ENCODE measurements at regions not wholly inside any gene's neighbourhood (a gene's known extent, or its start where the extent isn't known, plus 50 kb on each side); places are given as distances from the start of the nearest gene placed in this dataset.

GRCh38 chr10:130493446-130494145 lies 357.4 kb downstream of the GLRX3 start:
- TF ChIP-seq GATA2 (IDR thresholded peaks at IDR 0.05; ENCODE audit: low read depth, low read length) = no peak
- no peak for TF ChIP-seq GATA3 (IDR thresholded peaks at IDR 0.05; ENCODE audit: low read depth, low read length)

- no peak for TF ChIP-seq GATA2 (IDR thresholded peaks at IDR 0.05; ENCODE audit: low read depth, low read length)
- no peak for TF ChIP-seq GATA3 (IDR thresholded peaks at IDR 0.05; ENCODE audit: low read depth, low read length)
These were observed 359.1 kb downstream of the GLRX3 start for GRCh38 chr10:130495116-130495862.

- TF ChIP-seq GATA2 (IDR thresholded peaks at IDR 0.05; ENCODE audit: low read depth, low read length) = no peak
- no peak for TF ChIP-seq GATA3 (IDR thresholded peaks at IDR 0.05; ENCODE audit: low read depth, low read length)
These were observed 359.9 kb downstream of the GLRX3 start for GRCh38 chr10:130495891-130496636.

- TF ChIP-seq GATA2 (IDR thresholded peaks at IDR 0.05; ENCODE audit: low read depth, low read length) (no peak), GATA3 (IDR thresholded peaks at IDR 0.05; ENCODE audit: low read depth, low read length) (no peak)
These were observed 361.1 kb downstream of the GLRX3 start for GRCh38 chr10:130497056-130498010.

DNA sequence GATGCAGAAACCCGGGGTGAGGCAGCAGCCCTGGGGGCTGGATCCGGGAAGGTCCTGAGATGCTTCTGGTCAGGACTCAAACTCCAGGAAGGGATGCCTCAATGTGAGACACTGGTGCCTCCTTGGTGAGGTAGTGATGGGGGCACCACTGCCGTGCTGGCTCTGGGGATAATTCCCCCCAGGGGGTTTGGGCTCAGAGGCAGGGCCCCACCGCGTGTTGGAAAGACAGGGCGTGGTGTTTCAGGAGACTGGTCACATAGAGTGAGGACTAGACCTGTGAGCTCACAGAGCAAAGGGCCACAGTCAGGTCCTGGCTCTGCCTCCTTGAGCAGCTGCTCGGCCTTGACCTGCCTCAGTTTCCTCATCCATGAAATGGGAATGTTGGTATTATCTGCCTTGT lies 361.9 kb downstream of the GLRX3 start:
- no peak for TF ChIP-seq GATA2 (IDR thresholded peaks at IDR 0.05; ENCODE audit: low read depth, low read length)
- TF ChIP-seq GATA3 (IDR thresholded peaks at IDR 0.05; ENCODE audit: low read depth, low read length) = no peak

DNA sequence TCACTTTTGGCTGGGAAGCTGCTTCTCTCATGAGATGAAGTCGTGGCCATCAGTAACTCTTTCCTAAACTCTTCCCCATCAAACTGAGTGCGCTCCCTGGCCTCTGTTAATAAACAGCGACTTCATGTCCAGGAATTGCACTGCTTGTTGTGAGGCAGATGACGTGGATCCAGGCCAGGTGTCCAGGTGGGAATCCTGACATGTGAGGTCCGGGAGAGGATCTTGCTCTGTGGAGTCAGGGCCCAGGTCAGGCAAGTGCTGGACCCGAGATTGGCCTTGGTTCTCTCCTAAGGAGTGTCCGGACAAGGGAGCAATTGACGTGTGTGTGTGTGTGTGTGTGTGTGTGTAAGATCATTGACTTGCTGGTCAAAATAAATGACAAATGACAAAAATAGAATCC lies 362.7 kb downstream of the GLRX3 start:
- TF ChIP-seq GATA2 (IDR thresholded peaks at IDR 0.05; ENCODE audit: low read depth, low read length) (no peak), GATA3 (IDR thresholded peaks at IDR 0.05; ENCODE audit: low read depth, low read length) (no peak)

DNA sequence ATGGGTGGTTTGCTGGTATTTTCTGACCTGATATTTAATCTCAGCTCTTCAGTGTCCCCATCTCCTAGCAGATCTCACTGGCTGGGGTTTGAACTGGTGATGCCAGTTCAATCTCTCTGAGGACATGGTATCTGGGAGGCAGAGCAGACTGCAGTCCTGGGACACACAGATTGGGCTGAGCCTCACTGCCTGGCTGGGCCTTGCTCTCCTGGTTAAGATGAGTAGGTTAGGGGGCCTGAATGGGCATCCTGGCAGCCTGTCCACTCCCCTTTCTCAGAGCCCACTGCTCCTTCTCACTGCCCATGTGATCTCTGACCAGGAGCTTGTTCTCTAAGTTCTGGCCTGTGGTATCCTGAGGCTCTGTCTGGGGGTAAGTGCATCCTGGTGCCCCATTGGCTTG lies 363.4 kb downstream of the GLRX3 start:
- TF ChIP-seq GATA2 (IDR thresholded peaks at IDR 0.05; ENCODE audit: low read depth, low read length) = no peak
- TF ChIP-seq GATA3 (IDR thresholded peaks at IDR 0.05; ENCODE audit: low read depth, low read length) = no peak

DNA sequence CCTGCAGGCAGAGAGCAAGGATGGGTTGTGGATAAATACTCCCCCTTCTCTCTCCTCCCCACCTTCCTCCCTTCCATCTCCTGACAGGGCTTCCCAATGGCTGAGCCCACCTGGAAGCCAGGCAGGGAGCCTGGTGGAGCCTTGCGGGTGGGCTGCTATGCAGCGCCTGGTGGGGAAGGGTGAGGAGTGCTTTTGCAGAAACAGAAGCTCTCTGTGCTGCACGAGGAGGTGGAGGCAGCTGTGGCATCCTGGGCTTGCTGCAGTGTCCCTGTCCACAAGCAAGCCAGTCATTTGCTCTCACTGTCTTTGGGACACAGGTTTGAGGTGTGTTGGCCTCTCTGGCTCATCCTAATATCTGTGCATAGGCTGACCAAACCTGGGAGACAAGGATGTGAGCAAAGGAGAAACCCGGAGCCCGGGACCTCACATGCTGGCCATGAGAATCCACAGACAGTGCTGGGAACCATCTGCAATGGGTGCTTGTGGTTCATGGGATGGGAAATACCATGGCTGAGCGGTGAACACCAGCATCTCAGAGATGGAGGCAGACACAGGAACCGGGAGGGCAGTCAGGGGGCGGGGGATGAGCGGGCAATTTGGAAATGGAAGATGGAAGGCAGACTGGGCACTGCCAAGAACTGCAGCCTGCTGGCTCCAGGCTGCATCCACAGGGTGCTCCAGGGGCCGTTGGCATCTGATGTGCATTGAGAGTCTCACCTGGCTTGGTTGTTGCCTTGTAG lies 364.2 kb downstream of the GLRX3 start:
- no peak for TF ChIP-seq GATA2 (IDR thresholded peaks at IDR 0.05; ENCODE audit: low read depth, low read length)
- TF ChIP-seq GATA3 (IDR thresholded peaks at IDR 0.05; ENCODE audit: low read depth, low read length) = no peak

- TF ChIP-seq GATA3 (IDR thresholded peaks at IDR 0.05; ENCODE audit: low read depth, low read length) (no peak), GATA2 (IDR thresholded peaks at IDR 0.05; ENCODE audit: low read depth, low read length) (no peak)
These were observed 371.3 kb downstream of the GLRX3 start for GRCh38 chr10:130507461-130507860.

- TF ChIP-seq GATA3 (IDR thresholded peaks at IDR 0.05; ENCODE audit: low read depth, low read length) = no peak
- TF ChIP-seq GATA2 (IDR thresholded peaks at IDR 0.05; ENCODE audit: low read depth, low read length) = no peak
These were observed 373.9 kb downstream of the GLRX3 start for GRCh38 chr10:130509881-130510689.

DNA sequence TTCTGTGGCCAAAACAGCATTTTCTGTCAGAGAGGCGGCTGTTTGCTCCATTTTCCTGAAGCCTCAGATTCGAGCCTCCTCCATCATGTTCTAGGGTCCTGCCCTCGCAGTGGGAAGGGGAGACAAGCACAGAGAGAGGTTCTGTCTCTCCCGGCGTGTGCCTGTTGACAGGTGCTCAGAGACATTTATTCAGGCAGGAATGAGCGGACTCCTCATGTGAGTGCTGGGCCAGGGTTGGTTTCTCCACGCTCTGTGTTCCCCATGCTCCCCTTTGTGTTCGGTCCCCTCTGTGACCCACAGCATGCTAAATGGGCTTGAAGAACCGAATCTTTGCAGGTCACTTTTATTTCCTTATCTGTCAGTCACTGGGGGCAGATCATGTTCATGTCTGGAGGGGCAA lies 374.6 kb downstream of the GLRX3 start:
- TF ChIP-seq GATA3 (IDR thresholded peaks at IDR 0.05; ENCODE audit: low read depth, low read length) (no peak), GATA2 (IDR thresholded peaks at IDR 0.05; ENCODE audit: low read depth, low read length) (no peak)

DNA sequence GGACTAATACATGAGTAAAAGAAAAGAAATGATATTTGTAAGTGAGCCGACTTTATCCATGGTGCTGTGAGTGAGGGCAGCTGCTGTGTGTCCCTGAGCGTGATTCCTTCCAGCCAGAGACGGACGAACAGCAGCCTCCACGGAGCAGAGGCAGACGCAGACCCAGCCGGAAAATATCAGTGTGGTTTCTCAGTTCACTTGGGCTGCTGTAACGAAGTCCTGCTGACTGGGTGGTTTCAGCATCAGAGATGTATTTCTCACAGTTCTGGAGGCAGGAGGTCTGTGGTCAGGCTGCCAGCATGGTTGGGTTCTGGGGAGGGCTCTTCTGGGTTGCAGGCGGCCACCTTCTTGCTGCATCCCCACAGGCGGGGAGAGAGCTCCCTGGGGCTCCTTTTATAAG lies 375.6 kb downstream of the GLRX3 start:
- no peak for TF ChIP-seq GATA2 (IDR thresholded peaks at IDR 0.05; ENCODE audit: low read depth, low read length)
- no peak for TF ChIP-seq GATA3 (IDR thresholded peaks at IDR 0.05; ENCODE audit: low read depth, low read length)

Measured in SH-SY5Y (cell line).